ENCODE measurements at regions not wholly inside any gene's neighbourhood (a gene's known extent, or its start where the extent isn't known, plus 50 kb on each side); places are given as distances from the start of the nearest gene placed in this dataset.

DNA sequence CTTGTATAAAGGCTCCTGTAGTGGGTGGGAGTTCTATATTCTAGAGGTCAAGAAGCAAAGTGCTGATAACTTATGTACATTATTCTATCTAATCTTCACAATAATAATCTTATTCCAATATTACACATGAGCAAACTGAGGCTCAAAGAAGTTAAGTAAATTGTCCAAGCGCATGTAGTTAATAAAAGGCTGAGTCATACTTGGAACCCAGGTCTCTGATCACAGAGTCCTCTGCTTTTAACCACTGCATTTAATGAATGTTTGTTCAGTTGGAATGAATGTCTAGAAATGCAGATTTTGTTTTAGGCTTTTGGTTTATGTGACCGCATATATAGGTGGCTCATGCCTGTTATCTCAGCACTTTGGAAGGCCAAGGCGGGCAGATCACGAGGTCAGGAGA lies 88.4 kb upstream of the PAQR3 start:
- TF ChIP-seq, protein P1, sequence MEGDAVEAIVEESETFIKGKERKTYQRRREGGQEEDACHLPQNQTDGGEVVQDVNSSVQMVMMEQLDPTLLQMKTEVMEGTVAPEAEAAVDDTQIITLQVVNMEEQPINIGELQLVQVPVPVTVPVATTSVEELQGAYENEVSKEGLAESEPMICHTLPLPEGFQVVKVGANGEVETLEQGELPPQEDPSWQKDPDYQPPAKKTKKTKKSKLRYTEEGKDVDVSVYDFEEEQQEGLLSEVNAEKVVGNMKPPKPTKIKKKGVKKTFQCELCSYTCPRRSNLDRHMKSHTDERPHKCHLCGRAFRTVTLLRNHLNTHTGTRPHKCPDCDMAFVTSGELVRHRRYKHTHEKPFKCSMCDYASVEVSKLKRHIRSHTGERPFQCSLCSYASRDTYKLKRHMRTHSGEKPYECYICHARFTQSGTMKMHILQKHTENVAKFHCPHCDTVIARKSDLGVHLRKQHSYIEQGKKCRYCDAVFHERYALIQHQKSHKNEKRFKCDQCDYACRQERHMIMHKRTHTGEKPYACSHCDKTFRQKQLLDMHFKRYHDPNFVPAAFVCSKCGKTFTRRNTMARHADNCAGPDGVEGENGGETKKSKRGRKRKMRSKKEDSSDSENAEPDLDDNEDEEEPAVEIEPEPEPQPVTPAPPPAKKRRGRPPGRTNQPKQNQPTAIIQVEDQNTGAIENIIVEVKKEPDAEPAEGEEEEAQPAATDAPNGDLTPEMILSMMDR (IDR thresholded peaks at IDR 0.05; ENCODE audit: insufficient read depth, low read depth, low read length), result no peak
- TF ChIP-seq EZH2 (IDR thresholded peaks at IDR 0.05; ENCODE audit: insufficient read depth, low read length), result no peak

All from astrocyte (in vitro differentiated cells and primary cell).